ENCODE measurements at regions not wholly inside any gene's neighbourhood (a gene's known extent, or its start where the extent isn't known, plus 50 kb on each side); places are given as distances from the start of the nearest gene placed in this dataset.

GRCh38 chrY:21103885-21104284, 348.0 kb downstream of the RPS4Y2 start:
- no peak overlapping the region for H3K4me3 ChIP-seq (replicated peaks in 1 of 2; ENCODE audit: low read depth in 2 of 2, low read length in 2 of 2)
- DNase-seq (ENCODE audit: low read depth in 2 of 2) = no peak
- TF ChIP-seq CTCF (IDR thresholded peaks at IDR 0.05; ENCODE audit: low read depth, low read length) = no peak

GRCh38 chrY:21105529-21105928, 349.6 kb downstream of the RPS4Y2 start:
- no peak for TF ChIP-seq CTCF (IDR thresholded peaks at IDR 0.05; ENCODE audit: low read depth, low read length)
- DNase-seq (ENCODE audit: low read depth in 2 of 2) = no peak
- no peak overlapping the region for H3K4me3 ChIP-seq (replicated peaks in 1 of 2; ENCODE audit: low read depth in 2 of 2, low read length in 2 of 2)

- no peak overlapping the region for H3K4me3 ChIP-seq (replicated peaks in 1 of 2; ENCODE audit: low read depth in 2 of 2, low read length in 2 of 2)
- no peak for DNase-seq (ENCODE audit: low read depth in 2 of 2)
- no peak for TF ChIP-seq CTCF (IDR thresholded peaks at IDR 0.05; ENCODE audit: low read depth, low read length)
These were observed 355.4 kb downstream of the RPS4Y2 start for GRCh38 chrY:21111313-21111712.

GRCh38 chrY:21121065-21121464, 365.2 kb downstream of the RPS4Y2 start:
- DNase-seq (ENCODE audit: low read depth in 2 of 2) = no peak
- TF ChIP-seq CTCF (IDR thresholded peaks at IDR 0.05; ENCODE audit: low read depth, low read length) = no peak
- H3K4me3 ChIP-seq (replicated peaks in 1 of 2; ENCODE audit: low read depth in 2 of 2, low read length in 2 of 2) = no peak overlapping the region

GRCh38 chrY:21135591-21135990, 375.5 kb upstream of the RBMY1B start:
- TF ChIP-seq CTCF (IDR thresholded peaks at IDR 0.05; ENCODE audit: low read depth, low read length) = no peak
- DNase-seq (ENCODE audit: low read depth in 2 of 2) = no peak
- H3K4me3 ChIP-seq (replicated peaks in 1 of 2; ENCODE audit: low read depth in 2 of 2, low read length in 2 of 2) = no peak overlapping the region

- no peak overlapping the region for H3K4me3 ChIP-seq (replicated peaks in 1 of 2; ENCODE audit: low read depth in 2 of 2, low read length in 2 of 2)
- no peak for DNase-seq (ENCODE audit: low read depth in 2 of 2)
- no peak for TF ChIP-seq CTCF (IDR thresholded peaks at IDR 0.05; ENCODE audit: low read depth, low read length)
These were observed 372.9 kb upstream of the RBMY1B start for GRCh38 chrY:21138056-21138758.

- DNase-seq (ENCODE audit: low read depth in 2 of 2) = no peak
- no peak overlapping the region for H3K4me3 ChIP-seq (replicated peaks in 1 of 2; ENCODE audit: low read depth in 2 of 2, low read length in 2 of 2)
- no peak for TF ChIP-seq CTCF (IDR thresholded peaks at IDR 0.05; ENCODE audit: low read depth, low read length)
These were observed 364.8 kb upstream of the RBMY1B start for GRCh38 chrY:21146331-21146730.
